HG03342 (cell line): ENCODE measurements at regions not wholly inside any gene's neighbourhood (a gene's known extent, or its start where the extent isn't known, plus 50 kb on each side); places are given as distances from the start of the nearest gene placed in this dataset.
"Not testable (repeated sequence)": the region's sequence is repeated elsewhere in the genome, so short reads cannot be mapped to it uniquely, and the experiment has no call there.

ENCODE experiments used
- ATAC-seq: cut with Tn5 transposase; IDR thresholded peaks from one replicate; pipeline ENCODE4 v1.9.1; 2021; ENCODE audit warnings: mild to moderate bottlenecking, moderate library complexity; ENCODE audit not compliant: unreplicated experiment

GRCh38 chr5:158275511-158275910 is 416.6 kb upstream of the CLINT1 start:
- no peak for ATAC-seq

GRCh38 chr5:158273035-158273434 is 414.1 kb upstream of the CLINT1 start:
- ATAC-seq, result no peak

- ATAC-seq, result no peak
These were observed 413.5 kb upstream of the CLINT1 start for GRCh38 chr5:158272409-158272808.

- ATAC-seq, result no peak
These were observed 412.1 kb upstream of the CLINT1 start for GRCh38 chr5:158270996-158271554.

- ATAC-seq, result no peak
These were observed 409.3 kb upstream of the CLINT1 start for GRCh38 chr5:158268286-158268685.

GRCh38 chr5:158267228-158267627 is 408.3 kb upstream of the CLINT1 start:
- ATAC-seq, result no peak

- ATAC-seq, result no peak
These were observed 407.2 kb upstream of the CLINT1 start for GRCh38 chr5:158265931-158266700.

- ATAC-seq, result no peak
These were observed 406.4 kb upstream of the CLINT1 start for GRCh38 chr5:158265346-158265745.

GRCh38 chr5:158264264-158264663 is 405.3 kb upstream of the CLINT1 start:
- no peak for ATAC-seq

GRCh38 chr5:158261674-158262367 is 402.9 kb upstream of the CLINT1 start:
- ATAC-seq, result no peak

GRCh38 chr5:158256096-158256495 is 397.2 kb upstream of the CLINT1 start:
- no peak for ATAC-seq

- ATAC-seq, result no peak
These were observed 396.7 kb upstream of the CLINT1 start for GRCh38 chr5:158255609-158256008.

- ATAC-seq, result no peak
These were observed 387.7 kb upstream of the CLINT1 start for GRCh38 chr5:158246661-158247060.

- no peak for ATAC-seq
These were observed 386.6 kb upstream of the CLINT1 start for GRCh38 chr5:158245513-158245912.

- no peak for ATAC-seq
These were observed 385.9 kb upstream of the CLINT1 start for GRCh38 chr5:158244882-158245281.

- no peak for ATAC-seq
These were observed 377.8 kb upstream of the CLINT1 start for GRCh38 chr5:158236511-158237335.

GRCh38 chr5:158235159-158235547 is 376.2 kb upstream of the CLINT1 start:
- ATAC-seq, result no peak

- no peak for ATAC-seq
These were observed 375.6 kb upstream of the CLINT1 start for GRCh38 chr5:158234323-158235158.

GRCh38 chr5:158233735-158234322 is 374.9 kb upstream of the CLINT1 start:
- ATAC-seq, result no peak

GRCh38 chr5:158227314-158227713 is 368.4 kb upstream of the CLINT1 start:
- ATAC-seq, result not testable (repeated sequence)
